HUES64 (cell line): ENCODE measurements at regions not wholly inside any gene's neighbourhood (a gene's known extent, or its start where the extent isn't known, plus 50 kb on each side); places are given as distances from the start of the nearest gene placed in this dataset.

Source experiments
- H3K27ac ChIP-seq: 2 replicates; pipeline ENCODE4 v1.7.0; 2013; ENCODE audit warnings: low read depth, low read length, inconsistent platforms
- H3K27me3 ChIP-seq: 2 replicates; pipeline ENCODE4 v1.6.1; 2013; ENCODE audit warnings: mild to moderate bottlenecking, low read length; ENCODE audit not compliant: insufficient read depth
- H3K36me3 ChIP-seq: 2 replicates; pipeline ENCODE4 v1.6.1; 2013; ENCODE audit warnings: mild to moderate bottlenecking, low read length; ENCODE audit not compliant: insufficient read depth
- H3K4me1 ChIP-seq: 2 replicates; pipeline ENCODE4 v1.6.1; 2013; ENCODE audit warnings: mild to moderate bottlenecking, low read length, moderate library complexity; ENCODE audit not compliant: insufficient read depth
- H3K4me3 ChIP-seq: 2 replicates; pipeline ENCODE4 v1.5.1; 2013; ENCODE audit warnings: mild to moderate bottlenecking, low read length, moderate library complexity
- H3K9ac ChIP-seq: 2 replicates; pipeline ENCODE4 v1.6.1; 2013; ENCODE audit warnings: mild to moderate bottlenecking, low read depth, low read length
- H3K9me3 ChIP-seq: 2 replicates; pipeline ENCODE4 v1.6.1; 2013; ENCODE audit warnings: low read depth, low read length; ENCODE audit not compliant: insufficient read depth
- WGBS: fragments of 150-250, 120-280 bp; methylation state at CpG from one replicate; pipeline ENCODE4 v1.1.7; 2013; ENCODE audit warnings: missing lambda C conversion rate; 5-methylcytosine and 5-hydroxymethylcytosine counted together

GRCh38 chr15:62588938-62589670, 424.0 kb upstream of the C2CD4B start:
- Histone ChIP-seq H3K36me3 (no peaks in the 10 kb centered on the region), H3K9me3 (no peaks in the 10 kb centered on the region), H3K27me3 (no peaks in the 10 kb centered on the region), H3K9ac (no peak overlapping the region), H3K4me3 (no peak overlapping the region), H3K27ac (no peak overlapping the region), H3K4me1 (peaks cover 12% of the 10 kb centered on the region)
- 89% methylated on average over 5 of the region's 5 CpGs for WGBS

GRCh38 chr15:62591842-62592838, 427.1 kb upstream of the C2CD4B start:
- no peak overlapping the region for H3K27ac ChIP-seq
- H3K9ac ChIP-seq = no peak overlapping the region
- WGBS = 88% methylated on average over 8 of the region's 8 CpGs
- no peak overlapping the region for H3K4me3 ChIP-seq
- peaks cover 4% of the 10 kb centered on the region; the same call in 1 of the 2 replicates for H3K4me1 ChIP-seq
- no peaks in the 10 kb centered on the region for H3K27me3 ChIP-seq
- no peaks in the 10 kb centered on the region for H3K9me3 ChIP-seq
- no peaks in the 10 kb centered on the region for H3K36me3 ChIP-seq

- H3K27ac ChIP-seq = no peak overlapping the region
- H3K4me1 ChIP-seq = peaks cover 4% of the 10 kb centered on the region; the same call in 1 of the 2 replicates
- no peak overlapping the region for H3K9ac ChIP-seq
- WGBS = 83% methylated on average over 1 of the region's 1 CpG
- no peaks in the 10 kb centered on the region for H3K36me3 ChIP-seq
- no peaks in the 10 kb centered on the region for H3K27me3 ChIP-seq
- no peak overlapping the region for H3K4me3 ChIP-seq
- no peaks in the 10 kb centered on the region for H3K9me3 ChIP-seq
Observed at GRCh38 chr15:62592920-62593319, 427.8 kb upstream of the C2CD4B start.

GRCh38 chr15:62593681-62594399, 428.8 kb upstream of the C2CD4B start:
- WGBS = 91% methylated on average over 3 of the region's 4 CpGs

GRCh38 chr15:62598217-62598616, 433.1 kb upstream of the C2CD4B start:
- peaks cover 8% of the 10 kb centered on the region for H3K4me1 ChIP-seq
- 95% methylated on average over 9 of the region's 9 CpGs for WGBS
- no peaks in the 10 kb centered on the region for H3K36me3 ChIP-seq
- no peaks in the 10 kb centered on the region for H3K27me3 ChIP-seq
- H3K4me3 ChIP-seq = no peak overlapping the region
- no peaks in the 10 kb centered on the region for H3K9me3 ChIP-seq
- no peak overlapping the region for H3K27ac ChIP-seq
- H3K9ac ChIP-seq = no peak overlapping the region

More at GRCh38 chr15:62593681-62594399, 428.8 kb upstream of the C2CD4B start:
- Histone ChIP-seq H3K4me3 (no peak overlapping the region), H3K4me1 (peaks cover 3% of the 10 kb centered on the region; the same call in 1 of the 2 replicates), H3K9ac (no peak overlapping the region), H3K9me3 (no peaks in the 10 kb centered on the region), H3K36me3 (no peaks in the 10 kb centered on the region), H3K27me3 (no peaks in the 10 kb centered on the region), H3K27ac (no peak overlapping the region)

- H3K9me3 ChIP-seq = no peaks in the 10 kb centered on the region
- H3K36me3 ChIP-seq = no peaks in the 10 kb centered on the region
- no peaks in the 10 kb centered on the region for H3K27me3 ChIP-seq
- H3K4me1 ChIP-seq = peaks cover 8% of the 10 kb centered on the region
- WGBS = 79% methylated on average over 12 of the region's 13 CpGs
- H3K4me3 ChIP-seq = no peak overlapping the region
- H3K27ac ChIP-seq = no peak overlapping the region
- H3K9ac ChIP-seq = no peak overlapping the region
Observed at GRCh38 chr15:62599791-62600777, 435.0 kb upstream of the C2CD4B start.

- Histone ChIP-seq H3K4me3 (no peak overlapping the region), H3K4me1 (peaks cover 8% of the 10 kb centered on the region), H3K36me3 (no peaks in the 10 kb centered on the region), H3K27ac (no peak overlapping the region), H3K9ac (no peak overlapping the region), H3K27me3 (no peaks in the 10 kb centered on the region), H3K9me3 (no peaks in the 10 kb centered on the region)
- WGBS = 92% methylated on average over 8 of the region's 9 CpGs
Observed at GRCh38 chr15:62601777-62602545, 436.9 kb upstream of the C2CD4B start.

GRCh38 chr15:62603742-62604141, 438.7 kb upstream of the C2CD4B start:
- no peak overlapping the region for H3K27ac ChIP-seq
- WGBS = 93% methylated on average over 1 of the region's 1 CpG
- peaks cover 8% of the 10 kb centered on the region for H3K4me1 ChIP-seq
- no peaks in the 10 kb centered on the region for H3K27me3 ChIP-seq
- H3K36me3 ChIP-seq = no peaks in the 10 kb centered on the region
- H3K9ac ChIP-seq = no peak overlapping the region
- no peaks in the 10 kb centered on the region for H3K9me3 ChIP-seq
- H3K4me3 ChIP-seq = no peak overlapping the region

GRCh38 chr15:62605282-62605681, 437.3 kb upstream of the TPM1 start:
- H3K27me3 ChIP-seq = no peaks in the 10 kb centered on the region
- H3K36me3 ChIP-seq = no peaks in the 10 kb centered on the region
- H3K27ac ChIP-seq = no peak overlapping the region
- no peak overlapping the region for H3K4me3 ChIP-seq
- no peak overlapping the region for H3K9ac ChIP-seq
- H3K4me1 ChIP-seq = peaks cover under 1% of the 10 kb centered on the region; the same call in 1 of the 2 replicates
- 95% methylated on average over 6 of the region's 7 CpGs for WGBS
- no peaks in the 10 kb centered on the region for H3K9me3 ChIP-seq
